Endodermal cell (in vitro differentiated cells): ENCODE measurements at regions not wholly inside any gene's neighbourhood (a gene's known extent, or its start where the extent isn't known, plus 50 kb on each side); places are given as distances from the start of the nearest gene placed in this dataset.

Experiments
- DNase-seq: peaks from one replicate; pipeline ENCODE4 v3.0.0-alpha.2; 2017
- H3K27ac ChIP-seq: 2 replicates; pipeline ENCODE4 v1.5.1; 2013; ENCODE audit warnings: mild to moderate bottlenecking, low read depth, low read length, moderate library complexity
- H3K27me3 ChIP-seq: 2 replicates; pipeline ENCODE4 v1.6.1; 2013; ENCODE audit warnings: mild to moderate bottlenecking, low read length, moderate library complexity; ENCODE audit not compliant: insufficient read depth, control insufficient read depth, poor library complexity, severe bottlenecking
- H3K36me3 ChIP-seq: 2 replicates; pipeline ENCODE4 v1.7.0; 2013; ENCODE audit warnings: mild to moderate bottlenecking, low read length, moderate library complexity; ENCODE audit not compliant: control insufficient read depth, insufficient read depth
- H3K4me1 ChIP-seq: one replicate; pipeline ENCODE4 v1.7.0; 2013; ENCODE audit warnings: low read length; ENCODE audit not compliant: control insufficient read depth, insufficient read depth
- H3K4me3 ChIP-seq: 2 replicates; pipeline ENCODE4 v1.5.1; 2013; ENCODE audit warnings: mild to moderate bottlenecking, low read length, moderate library complexity
- H3K9ac ChIP-seq: 2 replicates; pipeline ENCODE4 v1.6.1; 2013; ENCODE audit warnings: mild to moderate bottlenecking, low read length, moderate library complexity; ENCODE audit not compliant: poor library complexity, severe bottlenecking; ENCODE audit errors: extremely low read depth
- H3K9me3 ChIP-seq: 2 replicates; pipeline ENCODE4 v1.6.1; 2013; ENCODE audit warnings: mild to moderate bottlenecking, low read length, moderate library complexity; ENCODE audit not compliant: control insufficient read depth
- H3K27ac Mint-ChIP-seq: 2 replicates; pipeline ENCODE4 v1.8.0; 2020; ENCODE audit warnings: mixed read lengths
- H3K27me3 Mint-ChIP-seq: 2 replicates; pipeline ENCODE4 v1.8.0; 2021; ENCODE audit warnings: mild to moderate bottlenecking, mixed read lengths; ENCODE audit not compliant: insufficient read depth
- H3K36me3 Mint-ChIP-seq: 2 replicates; pipeline ENCODE4 v1.8.0; 2020; ENCODE audit warnings: low read depth, mixed read lengths
- H3K4me1 Mint-ChIP-seq: 2 replicates; pipeline ENCODE4 v1.8.0; 2020; ENCODE audit warnings: mixed read lengths
- H3K4me3 Mint-ChIP-seq: 2 replicates; pipeline ENCODE4 v1.8.0; 2020; ENCODE audit warnings: mild to moderate bottlenecking, moderate library complexity, mixed read lengths
- H3K9me3 Mint-ChIP-seq: 2 replicates; pipeline ENCODE4 v1.8.0; 2020; ENCODE audit warnings: mild to moderate bottlenecking, mixed read lengths
- CTCF ChIP-seq: fragments of 200-600 bp; sonication (generic); conservative IDR thresholded peaks from 2 replicates; pipeline ENCODE4 v1.5.0; 2021; ENCODE audit warnings: antibody characterized with exemption, mild to moderate bottlenecking
- WGBS, 2 experiments: methylation state at CpG; one replicate each; pipeline versions ENCODE4 v1.1.5 to v1.1.7; 2013; ENCODE audit warnings: missing lambda C conversion rate in 2 of 2, mixed read lengths in 1 of 2; ENCODE audit not compliant: insufficient coverage in 1 of 2, insufficient read length in 1 of 2; 5-methylcytosine and 5-hydroxymethylcytosine counted together

GRCh38 chr12:127559349-127560040 is 707.5 kb upstream of the TMEM132C start:
- H3K9me3 Mint-ChIP-seq: no peaks in the 10 kb centered on the region
- peaks cover 3% of the 10 kb centered on the region for H3K27me3 Mint-ChIP-seq
- Histone ChIP-seq H3K36me3 (no peaks in the 10 kb centered on the region), H3K27ac (no peak overlapping the region), H3K4me1 (no peaks in the 10 kb centered on the region), H3K9ac (no peak overlapping the region), H3K9me3 (no peaks in the 10 kb centered on the region), H3K4me3 (no peak overlapping the region), H3K27me3 (no peaks in the 10 kb centered on the region)
- peak; percentile 76 for TF ChIP-seq CTCF
- no peak overlapping the region for H3K4me3 Mint-ChIP-seq
- H3K27ac Mint-ChIP-seq: no peak overlapping the region
- H3K4me1 Mint-ChIP-seq: peaks cover 2% of the 10 kb centered on the region
- no peaks in the 10 kb centered on the region for H3K36me3 Mint-ChIP-seq
- DNase-seq: peak; percentile 92
- WGBS, 2 experiments: 74 to 77% methylated on average over 6 to 12 of the region's 12 CpGs

GRCh38 chr12:127560041-127560478 is 706.9 kb upstream of the TMEM132C start:
- H3K9ac ChIP-seq: no peak overlapping the region

GRCh38 chr12:127562816-127563215 is 704.2 kb upstream of the TMEM132C start:
- no peaks in the 10 kb centered on the region for H3K4me1 ChIP-seq
- peaks cover 6% of the 10 kb centered on the region for H3K9me3 Mint-ChIP-seq
- no peaks in the 10 kb centered on the region for H3K36me3 Mint-ChIP-seq
- no peaks in the 10 kb centered on the region for H3K9me3 ChIP-seq
- 90 to 95% methylated on average over 2 of the region's 2 CpGs for WGBS, 2 experiments
- no peak for DNase-seq
- H3K36me3 ChIP-seq: no peaks in the 10 kb centered on the region
- TF ChIP-seq CTCF: no peak
- no peak overlapping the region for H3K27ac ChIP-seq
- H3K9ac ChIP-seq: no peak overlapping the region
- no peak overlapping the region for H3K4me3 ChIP-seq
- H3K27me3 ChIP-seq: peaks cover 2% of the 10 kb centered on the region
- peaks cover 12% of the 10 kb centered on the region for H3K27me3 Mint-ChIP-seq
- H3K27ac Mint-ChIP-seq: no peak overlapping the region
- no peak overlapping the region for H3K4me3 Mint-ChIP-seq
- H3K4me1 Mint-ChIP-seq: peaks cover 2% of the 10 kb centered on the region

More at GRCh38 chr12:127560041-127560478, 706.9 kb upstream of the TMEM132C start:
- H3K36me3 ChIP-seq: no peaks in the 10 kb centered on the region
- no peaks in the 10 kb centered on the region for H3K9me3 Mint-ChIP-seq
- no peak overlapping the region for H3K4me3 ChIP-seq
- H3K27me3 Mint-ChIP-seq: peaks cover 5% of the 10 kb centered on the region
- H3K27ac ChIP-seq: no peak overlapping the region
- no peak overlapping the region for H3K27ac Mint-ChIP-seq
- H3K4me3 Mint-ChIP-seq: no peak overlapping the region
- peaks cover 2% of the 10 kb centered on the region for H3K4me1 Mint-ChIP-seq
- no peaks in the 10 kb centered on the region for H3K36me3 Mint-ChIP-seq
- no peaks in the 10 kb centered on the region for H3K9me3 ChIP-seq
- TF ChIP-seq CTCF: peak; percentile 3
- no peak for DNase-seq
- 90 to 93% methylated on average over 3 to 4 of the region's 4 CpGs for WGBS, 2 experiments
- no peaks in the 10 kb centered on the region for H3K4me1 ChIP-seq
- H3K27me3 ChIP-seq: no peaks in the 10 kb centered on the region
